ENCODE measurements at regions not wholly inside any gene's neighbourhood (a gene's known extent, or its start where the extent isn't known, plus 50 kb on each side); places are given as distances from the start of the nearest gene placed in this dataset.

DNA sequence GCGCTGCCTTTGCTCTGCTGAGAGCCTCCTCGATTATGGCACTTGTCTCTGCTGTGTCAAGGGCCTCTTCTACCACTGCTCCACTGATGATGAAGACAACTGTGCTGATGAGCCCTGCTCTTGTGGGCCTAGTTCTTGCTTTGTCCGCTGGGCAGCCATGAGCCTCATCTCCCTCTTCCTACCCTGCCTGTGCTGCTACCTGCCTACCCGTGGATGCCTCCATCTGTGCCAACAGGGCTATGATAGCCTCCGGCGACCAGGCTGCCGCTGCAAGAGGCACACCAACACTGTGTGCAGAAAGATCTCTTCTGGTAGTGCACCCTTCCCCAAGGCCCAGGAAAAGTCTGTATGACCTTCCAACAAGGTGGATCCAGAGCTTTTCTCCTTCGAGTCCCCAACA lies 106.8 kb upstream of the VAMP7 start:
- Histone ChIP-seq H3K27me3 (ENCODE audit: insufficient read depth, poor library complexity, severe bottlenecking) (no peaks in the 10 kb centered on the region), H3K36me3 (ENCODE audit: low read depth) (no peaks in the 10 kb centered on the region), H3K4me3 (ENCODE audit: severe bottlenecking) (no peak overlapping the region), H3K9me3 (ENCODE audit: severe bottlenecking) (no peaks in the 10 kb centered on the region), H3K4me1 (ENCODE audit: insufficient read depth, poor library complexity, severe bottlenecking) (no peaks in the 10 kb centered on the region), H3K27ac (ENCODE audit: poor library complexity, severe bottlenecking) (no peak overlapping the region)
- ATAC-seq (ENCODE audit: low read depth), result no peak
- no peak for DNase-seq (ENCODE audit: low spot score)
- TF ChIP-seq, protein P1, sequence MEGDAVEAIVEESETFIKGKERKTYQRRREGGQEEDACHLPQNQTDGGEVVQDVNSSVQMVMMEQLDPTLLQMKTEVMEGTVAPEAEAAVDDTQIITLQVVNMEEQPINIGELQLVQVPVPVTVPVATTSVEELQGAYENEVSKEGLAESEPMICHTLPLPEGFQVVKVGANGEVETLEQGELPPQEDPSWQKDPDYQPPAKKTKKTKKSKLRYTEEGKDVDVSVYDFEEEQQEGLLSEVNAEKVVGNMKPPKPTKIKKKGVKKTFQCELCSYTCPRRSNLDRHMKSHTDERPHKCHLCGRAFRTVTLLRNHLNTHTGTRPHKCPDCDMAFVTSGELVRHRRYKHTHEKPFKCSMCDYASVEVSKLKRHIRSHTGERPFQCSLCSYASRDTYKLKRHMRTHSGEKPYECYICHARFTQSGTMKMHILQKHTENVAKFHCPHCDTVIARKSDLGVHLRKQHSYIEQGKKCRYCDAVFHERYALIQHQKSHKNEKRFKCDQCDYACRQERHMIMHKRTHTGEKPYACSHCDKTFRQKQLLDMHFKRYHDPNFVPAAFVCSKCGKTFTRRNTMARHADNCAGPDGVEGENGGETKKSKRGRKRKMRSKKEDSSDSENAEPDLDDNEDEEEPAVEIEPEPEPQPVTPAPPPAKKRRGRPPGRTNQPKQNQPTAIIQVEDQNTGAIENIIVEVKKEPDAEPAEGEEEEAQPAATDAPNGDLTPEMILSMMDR (IDR thresholded peaks at IDR 0.05; ENCODE audit: poor library complexity, severe bottlenecking), result no peak

DNA sequence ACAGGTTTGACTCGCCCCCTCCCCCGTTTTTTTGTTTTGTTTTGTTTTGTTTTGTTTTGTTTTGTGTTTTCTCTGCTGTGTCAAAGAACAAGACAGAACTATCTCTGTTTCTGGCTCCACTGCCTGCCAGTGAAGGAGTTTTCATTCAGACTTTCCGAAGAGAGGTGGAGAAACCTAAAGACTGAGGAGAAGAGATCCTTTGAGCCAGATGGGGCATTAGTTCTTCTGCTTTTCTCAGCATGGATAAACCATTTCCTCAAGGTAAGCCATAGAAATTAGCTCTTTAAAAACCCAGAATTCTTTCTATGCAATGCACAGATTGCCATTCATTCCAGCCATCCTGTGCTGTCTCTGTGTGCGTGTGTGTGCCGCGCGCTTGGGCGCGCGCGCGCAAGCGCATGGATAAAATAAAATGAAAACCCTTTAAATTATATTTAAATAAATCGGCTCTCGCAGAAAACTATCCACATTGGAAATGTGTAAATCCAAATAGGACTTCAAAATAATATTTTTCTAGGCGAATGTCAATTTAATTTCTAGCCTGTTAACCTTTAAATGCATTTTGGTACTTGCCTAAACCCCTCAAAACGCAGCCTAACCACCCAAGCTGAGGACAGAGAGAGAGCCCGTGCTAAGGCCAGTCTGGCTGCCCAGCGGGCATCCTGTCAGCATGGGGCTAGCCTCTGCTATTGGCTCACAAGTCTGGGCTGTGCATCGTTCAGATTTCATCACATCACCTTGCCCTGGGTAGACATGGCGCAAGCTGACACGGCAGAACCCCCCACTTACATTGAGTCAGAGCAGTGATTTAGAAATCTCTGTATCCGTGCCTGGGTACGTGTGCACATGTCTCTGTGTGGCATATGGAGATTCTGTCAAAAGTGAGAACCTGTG lies 113.0 kb upstream of the VAMP7 start:
- TF ChIP-seq, protein P1 (IDR thresholded peaks at IDR 0.05; ENCODE audit: poor library complexity, severe bottlenecking), result no peak
- DNase-seq (ENCODE audit: low spot score) (no peak), ATAC-seq (ENCODE audit: low read depth) (no peak; the same call in 2 of the 3 replicates)
- Histone ChIP-seq H3K36me3 (ENCODE audit: low read depth) (no peaks in the 10 kb centered on the region), H3K4me1 (ENCODE audit: insufficient read depth, poor library complexity, severe bottlenecking) (no peaks in the 10 kb centered on the region), H3K27me3 (ENCODE audit: insufficient read depth, poor library complexity, severe bottlenecking) (no peaks in the 10 kb centered on the region), H3K9me3 (ENCODE audit: severe bottlenecking) (no peaks in the 10 kb centered on the region), H3K4me3 (ENCODE audit: severe bottlenecking) (no peak overlapping the region), H3K27ac (ENCODE audit: poor library complexity, severe bottlenecking) (no peak overlapping the region)

DNA sequence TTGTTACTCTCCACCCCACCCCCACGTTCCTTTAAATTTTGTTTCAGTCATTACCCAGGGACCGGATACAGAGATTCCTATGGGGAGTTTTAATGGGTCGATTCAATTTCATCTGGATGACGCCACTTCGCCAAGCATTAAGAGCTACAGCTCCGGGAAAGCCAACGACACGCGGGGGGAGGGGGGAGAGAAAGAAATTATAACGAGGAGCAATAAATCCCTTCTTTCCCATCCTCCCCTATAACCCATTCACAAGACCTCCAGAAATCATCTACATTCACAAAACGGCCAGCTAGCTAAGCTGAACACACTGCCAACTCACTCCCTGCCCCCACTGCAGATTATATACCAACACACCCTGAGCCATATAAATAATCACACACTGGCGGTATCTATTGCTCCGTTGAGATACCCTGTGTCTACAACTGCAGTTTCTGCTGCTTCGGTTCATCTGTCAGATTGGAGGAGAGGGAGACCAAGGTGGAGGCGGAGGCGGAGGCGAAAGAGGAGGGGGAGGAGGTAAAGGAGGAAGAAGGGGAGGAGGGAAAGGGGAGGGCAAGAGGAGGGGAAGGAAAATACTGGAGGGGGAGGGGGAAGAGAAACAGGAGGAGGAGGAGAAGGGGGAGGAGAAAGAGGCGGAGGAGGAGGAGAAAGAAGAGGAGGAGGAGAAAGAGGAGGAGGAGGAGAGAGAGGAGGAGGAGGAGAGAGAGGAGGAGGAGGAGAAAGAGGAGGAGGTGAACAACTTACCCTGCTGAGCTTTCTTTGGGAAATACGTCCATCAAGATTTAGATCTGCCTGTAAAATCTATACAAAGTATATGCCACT lies 113.9 kb upstream of the VAMP7 start:
- no peaks in the 10 kb centered on the region for H3K4me1 ChIP-seq (ENCODE audit: insufficient read depth, poor library complexity, severe bottlenecking)
- H3K36me3 ChIP-seq (ENCODE audit: low read depth), result no peaks in the 10 kb centered on the region
- no peak for DNase-seq (ENCODE audit: low spot score)
- H3K27ac ChIP-seq (ENCODE audit: poor library complexity, severe bottlenecking), result no peak overlapping the region
- peak; percentile 58; the same call in 1 of the 3 replicates for ATAC-seq (ENCODE audit: low read depth)
- H3K27me3 ChIP-seq (ENCODE audit: insufficient read depth, poor library complexity, severe bottlenecking), result no peaks in the 10 kb centered on the region
- TF ChIP-seq, protein P1 (IDR thresholded peaks at IDR 0.05; ENCODE audit: poor library complexity, severe bottlenecking), result no peak
- H3K9me3 ChIP-seq (ENCODE audit: severe bottlenecking), result no peaks in the 10 kb centered on the region
- peak overlapping the region; percentile 11 for H3K4me3 ChIP-seq (ENCODE audit: severe bottlenecking)

DNA sequence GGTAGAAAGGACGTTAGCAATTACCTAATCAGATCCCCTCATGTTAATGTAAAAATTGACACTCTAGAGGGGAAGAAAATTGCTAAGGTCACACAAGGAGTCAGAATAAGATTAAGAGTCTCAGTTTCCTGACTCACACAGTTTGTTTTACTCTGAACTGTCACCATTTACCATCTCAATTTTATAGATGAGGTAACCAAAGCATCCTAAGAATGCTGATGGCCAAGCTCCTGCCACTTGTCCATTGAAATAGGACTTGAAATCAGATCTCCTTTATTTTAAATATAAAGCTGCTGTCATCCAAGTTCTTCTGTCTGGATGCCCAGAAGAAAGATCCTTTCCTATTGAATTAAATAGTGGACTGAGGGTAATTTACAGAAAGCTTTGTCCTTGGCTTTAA lies 114.8 kb upstream of the VAMP7 start:
- H3K4me1 ChIP-seq (ENCODE audit: insufficient read depth, poor library complexity, severe bottlenecking), result no peaks in the 10 kb centered on the region
- ATAC-seq (ENCODE audit: low read depth) (no peak), DNase-seq (ENCODE audit: low spot score) (no peak)
- no peak overlapping the region for H3K27ac ChIP-seq (ENCODE audit: poor library complexity, severe bottlenecking)
- no peaks in the 10 kb centered on the region for H3K27me3 ChIP-seq (ENCODE audit: insufficient read depth, poor library complexity, severe bottlenecking)
- no peaks in the 10 kb centered on the region for H3K36me3 ChIP-seq (ENCODE audit: low read depth)
- no peaks in the 10 kb centered on the region for H3K9me3 ChIP-seq (ENCODE audit: severe bottlenecking)
- TF ChIP-seq, protein P1 (IDR thresholded peaks at IDR 0.05; ENCODE audit: poor library complexity, severe bottlenecking), result no peak
- H3K4me3 ChIP-seq (ENCODE audit: severe bottlenecking), result no peak overlapping the region

All from RWPE2 (cell line).